Adrenal gland (tissue), 9 donors: ENCODE measurements at regions not wholly inside any gene's neighbourhood (a gene's known extent, or its start where the extent isn't known, plus 50 kb on each side); places are given as distances from the start of the nearest gene placed in this dataset.

Source experiments
- DNase-seq, 7 donors: peaks; one replicate each; pipeline ENCODE4 v3.0.0-alpha.2; 2019 to 2020
- H3K27ac ChIP-seq, 5 donors: fragments of 200-600 bp; sonication (generic) in 4 of 5; 1 replicate in 3 of 5; 2 replicates in 2 of 5; pipeline versions ENCODE4 v1.5.1 to v1.8.0; 2016 to 2020; ENCODE audit warnings: mild to moderate bottlenecking in 1 of 5
- H3K27me3 ChIP-seq: fragments of 200-600 bp; 2 replicates; pipeline ENCODE4 v1.8.0; 2021
- H3K36me3 ChIP-seq, 2 donors: fragments of 200-600 bp; replicated peaks in 1 of 2; 1 replicate in 1 of 2; 2 replicates in 1 of 2; pipeline versions ENCODE4 v1.5.1 to v1.8.0; 2018 to 2022
- H3K4me1 ChIP-seq, 2 donors: fragments of 200-600 bp; replicated peaks in 1 of 2; 1 replicate in 1 of 2; 2 replicates in 1 of 2; pipeline versions ENCODE4 v1.5.1 to v1.8.0; 2018 to 2021
- H3K4me3 ChIP-seq, 4 donors: fragments of 200-600 bp; sonication (generic) in 3 of 4; one replicate each; pipeline ENCODE4 v1.5.1; 2016 to 2018
- H3K9me3 ChIP-seq, 3 donors: fragments of 200-600 bp; sonication (generic) in 1 of 3; replicated peaks in 1 of 3; 1 replicate in 2 of 3; 2 replicates in 1 of 3; pipeline versions ENCODE4 v1.5.1 to v1.8.0; 2016 to 2021
- CTCF ChIP-seq, 6 experiments: fragments of 450-650 bp in 4 of 6; fragments of 200-600 bp in 2 of 6; sonication (generic) in 1 of 6; IDR thresholded peaks; 1 replicate in 5 of 6; 2 replicates in 1 of 6; pipeline versions ENCODE4 v1.5.1 to v1.8.0; 2016 to 2021; ENCODE audit warnings: antibody characterized with exemption in 6 of 6, mild to moderate bottlenecking in 2 of 6, moderate library complexity in 1 of 6
- POLR2A ChIP-seq, 2 donors: fragments of 450-650 bp; IDR thresholded peaks; one replicate each; pipeline ENCODE4 v1.6.1; 2017; ENCODE audit warnings: antibody characterized with exemption in 2 of 2, mild to moderate bottlenecking in 2 of 2, moderate library complexity in 1 of 2
- WGBS, 4 donors: extraction: QIAGEN DNeasy Blood & Tissue Kit in 2 of 4; methylation state at CpG; one replicate each; pipeline versions ENCODE4 v1.1.5 to v1.1.7; 2013 to 2017; 5-methylcytosine and 5-hydroxymethylcytosine counted together
- intact Hi-C, 2 donors: fragments of 100-400 bp; cut with DNase I; formaldehyde crosslinking; loops; one replicate each; pipeline versions ENCODE4 v1.14.1 to v1.15.0; 2022 to 2023
- donor health status: healthy with polysubstance abuse.
- donor health status: Bipolar disorder and iron deficiency.
- donor health status: DM: yes; HTN: yes; CAD: no.
- donor health status: DM: no; HTN: no; CAD: no.
- donor health status: DM: no; HTN: no; CAD: no.

GRCh38 chr7:37545619-37546534, 97.2 kb upstream of the ELMO1 start:
- H3K4me1 ChIP-seq = no peaks in the 10 kb centered on the region
- no peak for DNase-seq
- TF ChIP-seq CTCF (IDR thresholded peaks at IDR 0.05) (no peak), POLR2A (IDR thresholded peaks at IDR 0.05) (no peak)
- H3K9me3 ChIP-seq = no peaks in the 10 kb centered on the region
- H3K27ac ChIP-seq = no peak overlapping the region
- H3K27me3 ChIP-seq = no peaks in the 10 kb centered on the region
- intact Hi-C loops = no loop called here
- no peak overlapping the region for H3K4me3 ChIP-seq
- 77 to 80% (median 79%) methylated on average over 7 of the region's 7 CpGs for WGBS, 4 donors
- H3K36me3 ChIP-seq = no peaks in the 10 kb centered on the region

DNA sequence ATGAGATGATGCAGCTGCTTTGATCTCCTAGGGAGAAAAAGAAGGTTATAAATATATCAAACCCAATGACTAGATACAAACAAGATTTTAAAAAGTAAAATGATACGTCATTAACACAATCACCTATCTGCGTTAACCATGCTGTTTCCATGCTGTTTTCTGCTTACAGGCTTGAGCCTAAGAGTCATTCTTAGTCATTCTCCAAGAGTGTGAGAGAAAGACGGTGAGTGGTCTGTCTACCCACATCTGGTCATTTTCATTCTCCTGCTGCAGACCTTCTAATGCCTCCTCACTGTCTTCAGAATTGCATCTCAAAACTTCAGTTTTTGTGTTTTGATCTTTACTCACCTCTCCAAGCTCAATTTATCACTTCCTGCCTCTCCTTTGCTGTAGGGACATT, 98.0 kb upstream of the ELMO1 start:
- Histone ChIP-seq H3K4me3 (no peak overlapping the region), H3K9me3 (no peaks in the 10 kb centered on the region), H3K27me3 (no peaks in the 10 kb centered on the region), H3K4me1 (no peaks in the 10 kb centered on the region), H3K27ac (no peak overlapping the region), H3K36me3 (no peaks in the 10 kb centered on the region)
- intact Hi-C loops = no loop called here
- no peak for DNase-seq
- TF ChIP-seq CTCF (IDR thresholded peaks at IDR 0.05) (no peak), POLR2A (IDR thresholded peaks at IDR 0.05) (no peak)
- WGBS, 4 donors = 57 to 72% (median 69%) methylated on average over 3 of the region's 3 CpGs

DNA sequence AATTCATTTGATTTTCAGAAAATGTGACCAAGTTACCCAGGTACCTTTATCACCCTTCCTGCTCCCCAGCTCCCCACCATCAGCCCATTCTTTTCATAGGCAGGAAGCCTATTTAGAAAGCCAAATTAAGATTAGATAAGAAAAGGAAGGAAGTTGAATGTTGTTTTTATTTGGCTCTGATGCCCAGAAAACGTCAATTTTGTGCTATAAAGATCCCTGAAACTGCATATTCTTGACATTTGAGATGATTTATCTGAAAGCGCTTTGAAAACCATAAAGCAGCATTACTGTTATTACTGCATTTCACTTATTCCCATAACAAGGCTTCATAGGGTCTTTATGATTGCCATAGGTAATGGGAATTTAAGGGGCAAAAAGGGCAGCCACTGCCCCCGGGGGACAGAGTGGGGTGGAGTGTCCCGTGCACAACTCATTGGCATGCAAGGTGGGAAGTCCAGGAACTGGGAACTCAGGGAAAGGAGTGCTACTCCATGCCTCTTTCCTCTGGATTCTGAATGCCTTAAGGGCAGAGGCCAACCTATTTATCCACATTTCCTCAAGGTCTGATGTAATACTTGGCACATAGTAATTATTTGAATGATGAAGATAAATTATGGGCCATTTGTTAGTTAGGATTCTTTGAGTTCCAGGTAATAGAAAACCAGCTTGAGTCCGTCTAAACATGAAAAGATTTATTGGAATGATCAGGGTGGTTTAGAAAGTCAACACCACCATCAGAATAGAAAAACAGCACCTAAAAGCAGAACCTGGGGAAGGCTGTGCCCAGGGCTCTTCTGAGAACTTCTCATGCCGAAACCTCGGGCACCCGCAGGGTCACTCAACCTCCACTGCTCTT, 100.6 kb upstream of the ELMO1 start:
- Histone ChIP-seq H3K36me3 (no peaks in the 10 kb centered on the region), H3K27ac (no peak overlapping the region), H3K9me3 (no peaks in the 10 kb centered on the region), H3K27me3 (no peaks in the 10 kb centered on the region), H3K4me3 (no peak overlapping the region), H3K4me1 (no peaks in the 10 kb centered on the region)
- intact Hi-C loops = no loop called here
- DNase-seq = no peak
- 60 to 67% (median 64%) methylated on average over 8 of the region's 8 CpGs for WGBS, 4 donors
- TF ChIP-seq POLR2A (IDR thresholded peaks at IDR 0.05) (no peak), CTCF (IDR thresholded peaks at IDR 0.05) (no peak)

- H3K27me3 ChIP-seq = no peaks in the 10 kb centered on the region
- H3K36me3 ChIP-seq = no peaks in the 10 kb centered on the region
- DNase-seq = no peak
- intact Hi-C loops = no loop called here
- H3K9me3 ChIP-seq = no peaks in the 10 kb centered on the region
- H3K4me1 ChIP-seq = no peaks in the 10 kb centered on the region
- TF ChIP-seq CTCF (IDR thresholded peaks at IDR 0.05) (no peak), POLR2A (IDR thresholded peaks at IDR 0.05) (no peak)
- H3K4me3 ChIP-seq = no peak overlapping the region
- H3K27ac ChIP-seq = no peak overlapping the region
- 29 to 55% (median 47%) methylated on average over 3 of the region's 3 CpGs for WGBS, 4 donors
These were observed 101.8 kb upstream of the ELMO1 start for GRCh38 chr7:37550426-37550825.
